Activated CD4-positive, alpha-beta T cell treated with anti-CD3 and anti-CD28 coated beads, Interleukin-2, amount 10 ng/mL, durations not matched to agents 24 days and 14 days (primary cell): ENCODE measurements at regions not wholly inside any gene's neighbourhood (a gene's known extent, or its start where the extent isn't known, plus 50 kb on each side); places are given as distances from the start of the nearest gene placed in this dataset.

Source experiments
- DNase-seq: peaks from one replicate; pipeline ENCODE4 v3.0.0; 2022
- H3K27ac Mint-ChIP-seq: one replicate; pipeline ENCODE4 v1.8.0; 2022; ENCODE audit warnings: mild to moderate bottlenecking, mixed read lengths
- H3K27me3 Mint-ChIP-seq: one replicate; pipeline ENCODE4 v1.8.0; 2022; ENCODE audit warnings: mixed read lengths
- H3K36me3 Mint-ChIP-seq: one replicate; pipeline ENCODE4 v1.8.0; 2022; ENCODE audit warnings: low read depth, mild to moderate bottlenecking, mixed read lengths
- H3K4me1 Mint-ChIP-seq: one replicate; pipeline ENCODE4 v1.8.0; 2021; ENCODE audit warnings: mixed read lengths
- H3K4me3 Mint-ChIP-seq: one replicate; pipeline ENCODE4 v1.8.0; 2022; ENCODE audit warnings: mild to moderate bottlenecking, moderate library complexity, mixed read lengths
- H3K9me3 Mint-ChIP-seq: one replicate; pipeline ENCODE4 v1.8.0; 2021; ENCODE audit warnings: mixed read lengths
- intact Hi-C: fragments of 100-400 bp; cut with micrococcal nuclease; formaldehyde crosslinking; loops from one replicate; pipeline ENCODE4 v1.15.1; 2023

DNA sequence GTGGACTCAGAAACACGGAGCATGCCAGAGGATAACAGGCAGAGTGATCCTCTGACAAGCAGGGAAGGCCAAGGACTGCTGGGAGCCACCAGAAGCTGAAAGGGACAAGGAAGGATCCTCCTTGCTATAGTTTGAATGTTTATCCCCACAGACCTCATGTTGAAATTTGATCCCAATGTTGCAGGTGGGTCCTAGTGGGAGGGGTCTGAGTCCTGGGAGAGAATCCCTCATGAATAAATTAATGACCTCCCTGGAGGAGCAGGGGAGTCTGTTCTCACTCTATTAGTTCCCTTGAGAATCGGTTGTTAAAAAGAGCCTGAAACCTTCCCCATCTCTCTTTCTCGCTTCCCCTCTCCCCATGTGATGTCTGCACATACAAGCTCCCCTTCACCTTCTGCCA, 124.4 kb downstream of the FBXO15 start:
- H3K4me3 Mint-ChIP-seq: no peak overlapping the region
- peaks cover 2% of the 10 kb centered on the region for H3K36me3 Mint-ChIP-seq
- H3K27me3 Mint-ChIP-seq: no peaks in the 10 kb centered on the region
- DNase-seq: no peak
- intact Hi-C loops: no loop called here
- H3K27ac Mint-ChIP-seq: no peak overlapping the region
- peaks cover 6% of the 10 kb centered on the region for H3K4me1 Mint-ChIP-seq
- H3K9me3 Mint-ChIP-seq: no peaks in the 10 kb centered on the region

DNA sequence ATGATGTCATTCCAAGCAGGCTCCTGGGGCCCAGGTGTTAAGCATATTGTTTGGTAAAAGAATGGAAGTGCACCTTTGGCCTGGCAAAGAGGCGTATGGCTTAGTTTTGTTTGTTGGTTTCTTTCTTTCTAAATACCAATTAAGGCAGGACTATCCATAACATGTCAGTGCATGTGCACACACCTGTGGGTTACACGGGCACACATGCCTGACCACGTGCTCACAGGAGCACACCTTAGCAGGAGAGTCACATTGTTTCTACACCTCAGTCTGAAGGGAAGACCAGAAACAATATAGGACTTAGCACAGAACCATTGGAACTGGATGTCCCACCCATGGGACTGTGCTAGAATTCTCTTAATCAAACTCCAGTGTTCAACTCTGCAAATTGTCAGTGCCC, 127.8 kb downstream of the FBXO15 start:
- Mint-ChIP-seq H3K9me3 (no peaks in the 10 kb centered on the region), H3K27ac (no peak overlapping the region), H3K4me3 (no peak overlapping the region), H3K4me1 (peaks cover 4% of the 10 kb centered on the region), H3K36me3 (peaks cover 5% of the 10 kb centered on the region), H3K27me3 (no peaks in the 10 kb centered on the region)
- intact Hi-C loops: no loop called here
- DNase-seq: no peak

DNA sequence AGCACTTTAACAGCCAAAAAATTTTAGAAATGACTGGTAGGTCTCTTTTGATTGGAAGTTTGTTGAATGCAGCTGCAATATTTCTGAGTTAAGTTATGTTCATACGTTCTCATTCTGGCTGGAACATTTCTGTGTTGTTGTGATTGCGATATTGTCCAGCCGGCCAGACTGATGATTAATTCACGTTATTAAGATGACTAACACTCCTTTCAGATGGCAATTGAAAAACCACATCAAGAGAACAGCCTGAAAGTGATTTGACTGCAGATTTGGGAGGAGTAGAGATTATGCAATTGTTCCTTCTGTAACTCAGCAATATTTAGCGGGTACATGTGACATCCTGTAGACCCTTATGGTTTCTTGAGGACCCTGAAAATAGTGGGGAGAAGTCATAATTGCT, 133.7 kb downstream of the FBXO15 start:
- no peak overlapping the region for H3K27ac Mint-ChIP-seq
- no peak overlapping the region for H3K4me3 Mint-ChIP-seq
- no peaks in the 10 kb centered on the region for H3K27me3 Mint-ChIP-seq
- peaks cover 5% of the 10 kb centered on the region for H3K9me3 Mint-ChIP-seq
- DNase-seq: no peak
- H3K36me3 Mint-ChIP-seq: peaks cover 13% of the 10 kb centered on the region
- no peaks in the 10 kb centered on the region for H3K4me1 Mint-ChIP-seq
- intact Hi-C loops: no loop called here

- intact Hi-C loops: no loop called here
- Mint-ChIP-seq H3K27ac (no peak overlapping the region), H3K36me3 (peaks cover 12% of the 10 kb centered on the region), H3K9me3 (peaks cover 9% of the 10 kb centered on the region), H3K4me3 (no peak overlapping the region), H3K27me3 (no peaks in the 10 kb centered on the region), H3K4me1 (no peaks in the 10 kb centered on the region)
- no peak for DNase-seq
These were observed 134.5 kb downstream of the FBXO15 start for GRCh38 chr18:74012954-74013630.

- Mint-ChIP-seq H3K36me3 (peaks cover 14% of the 10 kb centered on the region), H3K27ac (no peak overlapping the region), H3K27me3 (no peaks in the 10 kb centered on the region), H3K9me3 (peaks cover 5% of the 10 kb centered on the region), H3K4me3 (no peak overlapping the region), H3K4me1 (peaks cover 5% of the 10 kb centered on the region)
- no peak for DNase-seq
- intact Hi-C loops: no loop called here
These were observed 141.5 kb downstream of the FBXO15 start for GRCh38 chr18:74006143-74006542.

DNA sequence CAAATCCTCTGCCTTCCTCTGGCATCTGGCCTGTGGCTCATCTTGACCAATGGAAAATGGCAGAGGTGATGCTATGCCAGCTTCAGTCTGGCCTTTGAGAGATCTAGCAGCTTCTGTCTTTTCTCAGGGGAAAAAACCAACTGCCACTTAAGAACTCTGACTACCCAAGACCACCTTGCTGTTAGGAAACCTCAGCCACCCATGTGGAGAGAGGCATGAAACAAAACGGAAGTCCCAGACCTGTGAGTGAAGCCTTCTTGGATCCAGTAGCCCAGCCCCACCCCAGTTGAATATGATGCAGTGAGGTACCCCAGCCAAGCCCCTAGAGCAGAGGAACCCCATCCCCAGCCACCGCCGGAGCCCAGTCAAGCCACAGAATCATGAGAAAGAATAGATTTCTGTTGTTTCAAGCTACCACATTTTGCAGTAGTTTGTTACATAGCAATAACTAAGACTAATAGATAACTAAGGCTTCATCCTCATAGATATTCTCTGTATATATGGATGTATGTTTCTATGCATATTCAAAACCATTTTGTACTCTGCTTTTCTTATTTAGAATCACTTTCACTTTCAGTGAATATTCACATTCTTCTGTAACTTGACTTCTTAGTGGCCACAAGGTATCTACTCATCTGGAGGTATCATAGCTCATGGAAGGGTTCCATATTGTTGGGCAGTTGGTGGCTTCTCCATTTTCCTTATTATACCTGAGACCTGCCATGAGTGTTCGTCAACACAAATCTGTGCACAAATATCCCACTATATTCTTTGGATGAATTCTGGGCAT, 142.1 kb downstream of the FBXO15 start:
- intact Hi-C loops: no loop called here

GRCh38 chr18:73992242-73993022, 155.2 kb downstream of the FBXO15 start:
- Mint-ChIP-seq H3K9me3 (peaks cover 2% of the 10 kb centered on the region), H3K4me1 (peaks cover 1% of the 10 kb centered on the region)
- intact Hi-C loops: no loop called here

More for the DNA sequence above, 142.1 kb downstream of the FBXO15 start:
- H3K27me3 Mint-ChIP-seq: no peaks in the 10 kb centered on the region
- no peak for DNase-seq
- peaks cover 5% of the 10 kb centered on the region for H3K4me1 Mint-ChIP-seq
- no peak overlapping the region for H3K4me3 Mint-ChIP-seq
- peaks cover 11% of the 10 kb centered on the region for H3K36me3 Mint-ChIP-seq
- peaks cover 5% of the 10 kb centered on the region for H3K9me3 Mint-ChIP-seq
- no peak overlapping the region for H3K27ac Mint-ChIP-seq

DNA sequence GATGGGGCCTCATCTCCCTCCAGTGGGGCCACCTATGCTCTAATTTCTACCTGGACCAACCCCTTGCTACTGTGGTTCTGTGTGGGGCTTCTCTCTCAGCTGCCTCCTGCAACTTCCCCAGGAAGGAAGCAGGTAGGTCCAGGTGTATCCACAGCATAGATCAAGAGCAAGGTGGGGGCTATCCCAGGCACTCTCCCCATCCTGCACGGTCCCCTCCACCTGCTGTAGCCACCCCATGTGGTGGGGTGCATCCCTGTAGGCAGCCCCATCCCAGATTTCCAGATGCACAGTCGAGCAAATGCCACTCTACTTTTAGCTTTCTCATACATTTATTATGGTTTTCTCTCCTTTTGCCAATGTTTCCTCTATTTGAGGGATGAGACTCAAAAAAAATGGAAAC, 156.1 kb downstream of the FBXO15 start:
- intact Hi-C loops: no loop called here
- Mint-ChIP-seq H3K4me3 (no peak overlapping the region), H3K27ac (no peak overlapping the region)

More at GRCh38 chr18:73992242-73993022, 155.2 kb downstream of the FBXO15 start:
- no peak overlapping the region for H3K4me3 Mint-ChIP-seq
- H3K27me3 Mint-ChIP-seq: no peaks in the 10 kb centered on the region
- H3K27ac Mint-ChIP-seq: no peak overlapping the region
- H3K36me3 Mint-ChIP-seq: peaks cover 10% of the 10 kb centered on the region
- DNase-seq: no peak

GRCh38 chr18:73990258-73990657, 157.4 kb downstream of the FBXO15 start:
- no peaks in the 10 kb centered on the region for H3K27me3 Mint-ChIP-seq
- no peak for DNase-seq
- no peaks in the 10 kb centered on the region for H3K9me3 Mint-ChIP-seq
- H3K27ac Mint-ChIP-seq: no peak overlapping the region
- peaks cover 1% of the 10 kb centered on the region for H3K4me1 Mint-ChIP-seq
- intact Hi-C loops: no loop called here
- peaks cover 5% of the 10 kb centered on the region for H3K36me3 Mint-ChIP-seq
- H3K4me3 Mint-ChIP-seq: no peak overlapping the region

More for the DNA sequence above, 156.1 kb downstream of the FBXO15 start:
- Mint-ChIP-seq H3K4me1 (peaks cover 1% of the 10 kb centered on the region), H3K36me3 (peaks cover 8% of the 10 kb centered on the region), H3K9me3 (no peaks in the 10 kb centered on the region), H3K27me3 (no peaks in the 10 kb centered on the region)
- no peak for DNase-seq

- H3K4me1 Mint-ChIP-seq: no peaks in the 10 kb centered on the region
- H3K27me3 Mint-ChIP-seq: no peaks in the 10 kb centered on the region
- peaks cover 5% of the 10 kb centered on the region for H3K36me3 Mint-ChIP-seq
- no peak for DNase-seq
- no peak overlapping the region for H3K27ac Mint-ChIP-seq
- no peak overlapping the region for H3K4me3 Mint-ChIP-seq
- intact Hi-C loops: no loop called here
- H3K9me3 Mint-ChIP-seq: no peaks in the 10 kb centered on the region
These were observed 160.2 kb downstream of the FBXO15 start for GRCh38 chr18:73987247-73987980.

GRCh38 chr18:73986711-73987110, 160.9 kb downstream of the FBXO15 start:
- no peaks in the 10 kb centered on the region for H3K9me3 Mint-ChIP-seq
- DNase-seq: no peak
- H3K36me3 Mint-ChIP-seq: peaks cover 5% of the 10 kb centered on the region
- intact Hi-C loops: no loop called here
- no peak overlapping the region for H3K4me3 Mint-ChIP-seq
- no peaks in the 10 kb centered on the region for H3K27me3 Mint-ChIP-seq
- H3K4me1 Mint-ChIP-seq: no peaks in the 10 kb centered on the region
- H3K27ac Mint-ChIP-seq: no peak overlapping the region

DNA sequence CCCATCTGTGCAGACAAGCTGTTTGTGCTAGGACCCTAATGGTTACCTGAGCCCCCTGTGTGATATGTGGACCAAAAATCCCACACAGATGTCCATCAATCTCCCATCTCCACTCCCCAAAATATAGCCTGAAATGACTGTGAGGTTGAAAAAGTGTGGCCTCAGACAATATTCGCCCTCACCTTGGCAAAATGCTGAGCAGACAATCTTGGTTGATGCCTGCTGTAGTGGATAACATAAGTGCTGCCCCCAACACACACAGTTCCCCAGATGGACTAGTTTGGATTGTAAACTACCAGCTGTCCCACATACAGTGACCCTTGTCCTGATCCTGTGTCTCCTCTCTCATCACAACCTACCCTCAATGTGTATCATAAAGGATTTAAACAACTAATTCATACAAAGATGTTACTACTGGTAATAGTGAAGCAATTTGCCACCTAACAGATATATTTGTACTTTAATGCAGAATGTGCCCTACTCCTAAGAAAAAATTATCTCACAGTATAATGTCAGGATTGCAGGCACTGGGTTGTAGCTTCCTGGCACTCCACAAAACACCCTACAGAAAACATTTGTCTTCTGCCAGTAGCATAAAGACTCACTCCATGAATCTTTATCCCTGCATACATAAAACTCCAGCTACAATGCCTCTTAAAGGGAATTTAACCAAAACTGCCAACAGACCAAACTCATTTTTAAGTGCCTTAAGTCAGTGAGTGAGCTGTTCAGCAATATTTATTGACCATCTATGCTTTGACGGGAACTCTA, 161.6 kb downstream of the FBXO15 start:
- Mint-ChIP-seq H3K27me3 (no peaks in the 10 kb centered on the region), H3K9me3 (no peaks in the 10 kb centered on the region), H3K4me3 (no peak overlapping the region), H3K4me1 (no peaks in the 10 kb centered on the region), H3K27ac (no peak overlapping the region), H3K36me3 (peaks cover 5% of the 10 kb centered on the region)
- intact Hi-C loops: no loop called here
- no peak for DNase-seq

- H3K27ac Mint-ChIP-seq: no peak overlapping the region
- intact Hi-C loops: no loop called here
- peaks cover 2% of the 10 kb centered on the region for H3K4me1 Mint-ChIP-seq
- H3K9me3 Mint-ChIP-seq: no peaks in the 10 kb centered on the region
- H3K36me3 Mint-ChIP-seq: peaks cover 5% of the 10 kb centered on the region
- no peak overlapping the region for H3K4me3 Mint-ChIP-seq
- no peaks in the 10 kb centered on the region for H3K27me3 Mint-ChIP-seq
- DNase-seq: no peak
These were observed 163.7 kb downstream of the FBXO15 start for GRCh38 chr18:73983970-73984369.
